Smooth muscle cell (in vitro differentiated cells): ENCODE measurements at regions not wholly inside any gene's neighbourhood (a gene's known extent, or its start where the extent isn't known, plus 50 kb on each side); places are given as distances from the start of the nearest gene placed in this dataset.
"Not testable (repeated sequence)": the region's sequence is repeated elsewhere in the genome, so short reads cannot be mapped to it uniquely, and the experiment has no call there.

Source experiments
- DNase-seq: peaks from one replicate; lab custom pipeline; 2025; ENCODE audit not compliant: unreplicated experiment; lab: John Stamatoyannopoulos, UW
- H2AFZ ChIP-seq: fragments of 200-600 bp; sonication (generic); 2 replicates; pipeline ENCODE4 v1.6.0; 2016; ENCODE audit warnings: antibody characterized with exemption, low read depth, mild to moderate bottlenecking
- H3F3A ChIP-seq: fragments of 200-600 bp; sonication (generic); 2 replicates; pipeline ENCODE4 v1.6.0; 2017; ENCODE audit warnings: antibody characterized with exemption, low read depth
- H3K27ac ChIP-seq: fragments of 200-600 bp; sonication (generic); 2 replicates; pipeline ENCODE4 v1.5.1; 2016; ENCODE audit warnings: low read depth, mild to moderate bottlenecking
- H3K27me3 ChIP-seq: fragments of 200-600 bp; sonication (generic); 2 replicates; pipeline ENCODE4 v1.6.1; 2016; ENCODE audit warnings: low read depth, mild to moderate bottlenecking
- H3K36me3 ChIP-seq: fragments of 200-600 bp; sonication (generic); 2 replicates; pipeline ENCODE4 v1.5.1; 2016; ENCODE audit warnings: low read depth
- H3K4me1 ChIP-seq: fragments of 200-600 bp; sonication (generic); 2 replicates; pipeline ENCODE4 v1.5.1; 2016; ENCODE audit warnings: low read depth
- H3K4me2 ChIP-seq: fragments of 200-600 bp; sonication (generic); 2 replicates; pipeline ENCODE4 v1.6.0; 2016; ENCODE audit warnings: mild to moderate bottlenecking
- H3K4me3 ChIP-seq: fragments of 200-600 bp; sonication (generic); 2 replicates; pipeline ENCODE4 v1.5.1; 2016; ENCODE audit warnings: mild to moderate bottlenecking
- H3K79me2 ChIP-seq: fragments of 200-600 bp; sonication (generic); 2 replicates; pipeline ENCODE4 v1.6.0; 2016; ENCODE audit warnings: low read depth, mild to moderate bottlenecking
- H3K9ac ChIP-seq: fragments of 200-600 bp; sonication (generic); 2 replicates; pipeline ENCODE4 v1.6.0; 2016; ENCODE audit warnings: low read depth
- H3K9me3 ChIP-seq: fragments of 200-600 bp; sonication (generic); replicated peaks from 2 replicates; pipeline ENCODE4 v1.5.1; 2016; ENCODE audit warnings: low read depth
- H4K20me1 ChIP-seq: fragments of 200-600 bp; sonication (generic); 2 replicates; pipeline ENCODE4 v1.6.0; 2016; ENCODE audit warnings: low read depth
- CTCF ChIP-seq: fragments of 200-600 bp; sonication (generic); IDR thresholded peaks from 2 replicates; pipeline ENCODE4 v1.5.1; 2017; ENCODE audit warnings: borderline replicate concordance, mild to moderate bottlenecking, antibody characterized with exemption; ENCODE audit not compliant: insufficient read depth, poor library complexity, severe bottlenecking
- WGBS: methylation state at CpG from one replicate; pipeline ENCODE4 v1.1.7; 2016; ENCODE audit warnings: low lambda C conversion rate; 5-methylcytosine and 5-hydroxymethylcytosine counted together

GRCh38 chr6:15160812-15161211 is 85.1 kb upstream of the JARID2 start:
- TF ChIP-seq CTCF = no peak
- H3K27ac ChIP-seq = no peak overlapping the region
- 92% methylated on average over 2 of the region's 2 CpGs for WGBS
- no peak overlapping the region for H3K9ac ChIP-seq
- no peaks in the 10 kb centered on the region for H3F3A ChIP-seq
- no peaks in the 10 kb centered on the region for H3K9me3 ChIP-seq
- no peak overlapping the region for H2AFZ ChIP-seq
- no peaks in the 10 kb centered on the region for H3K27me3 ChIP-seq
- no peaks in the 10 kb centered on the region for H4K20me1 ChIP-seq
- H3K4me3 ChIP-seq = no peak overlapping the region
- no peaks in the 10 kb centered on the region for H3K4me1 ChIP-seq
- H3K79me2 ChIP-seq = no peaks in the 10 kb centered on the region
- DNase-seq = no peak
- H3K4me2 ChIP-seq = no peak overlapping the region
- H3K36me3 ChIP-seq = no peaks in the 10 kb centered on the region

GRCh38 chr6:15164855-15165254 is 81.0 kb upstream of the JARID2 start:
- not testable (repeated sequence) for H3K36me3 ChIP-seq, H3K79me2 ChIP-seq, H3K27me3 ChIP-seq, H3K27ac ChIP-seq, DNase-seq, H3F3A ChIP-seq, H2AFZ ChIP-seq, H3K9ac ChIP-seq, H4K20me1 ChIP-seq, H3K4me2 ChIP-seq, H3K4me3 ChIP-seq, H3K9me3 ChIP-seq, H3K4me1 ChIP-seq
- 96% methylated on average over 6 of the region's 6 CpGs for WGBS

GRCh38 chr6:15166121-15166520 is 79.7 kb upstream of the JARID2 start:
- TF ChIP-seq CTCF = no peak
- WGBS = 86% methylated on average over 5 of the region's 5 CpGs
- Histone ChIP-seq H3K9me3 (no peaks in the 10 kb centered on the region), H3K27ac (no peak overlapping the region), H3K27me3 (no peaks in the 10 kb centered on the region), H3K4me1 (peaks cover 11% of the 10 kb centered on the region), H3K79me2 (no peaks in the 10 kb centered on the region), H3K9ac (no peak overlapping the region), H4K20me1 (no peaks in the 10 kb centered on the region), H3F3A (no peaks in the 10 kb centered on the region), H3K36me3 (no peaks in the 10 kb centered on the region), H2AFZ (no peak overlapping the region), H3K4me3 (no peak overlapping the region), H3K4me2 (no peak overlapping the region)
- DNase-seq = no peak

- no peaks in the 10 kb centered on the region for H3F3A ChIP-seq
- no peaks in the 10 kb centered on the region for H3K9me3 ChIP-seq
- H3K4me3 ChIP-seq = no peak overlapping the region
- 94% methylated on average over 8 of the region's 8 CpGs for WGBS
- no peaks in the 10 kb centered on the region for H4K20me1 ChIP-seq
- H3K36me3 ChIP-seq = no peaks in the 10 kb centered on the region
- peaks cover 19% of the 10 kb centered on the region for H3K4me1 ChIP-seq
- no peak for DNase-seq
- H3K79me2 ChIP-seq = no peaks in the 10 kb centered on the region
- H2AFZ ChIP-seq = no peak overlapping the region
- TF ChIP-seq CTCF = no peak
- H3K27me3 ChIP-seq = no peaks in the 10 kb centered on the region
- no peak overlapping the region for H3K4me2 ChIP-seq
- H3K9ac ChIP-seq = no peak overlapping the region
- H3K27ac ChIP-seq = no peak overlapping the region
These were observed 75.7 kb upstream of the JARID2 start for GRCh38 chr6:15170126-15170525.
